ENCODE measurements at regions not wholly inside any gene's neighbourhood (a gene's known extent, or its start where the extent isn't known, plus 50 kb on each side); places are given as distances from the start of the nearest gene placed in this dataset.

DNA sequence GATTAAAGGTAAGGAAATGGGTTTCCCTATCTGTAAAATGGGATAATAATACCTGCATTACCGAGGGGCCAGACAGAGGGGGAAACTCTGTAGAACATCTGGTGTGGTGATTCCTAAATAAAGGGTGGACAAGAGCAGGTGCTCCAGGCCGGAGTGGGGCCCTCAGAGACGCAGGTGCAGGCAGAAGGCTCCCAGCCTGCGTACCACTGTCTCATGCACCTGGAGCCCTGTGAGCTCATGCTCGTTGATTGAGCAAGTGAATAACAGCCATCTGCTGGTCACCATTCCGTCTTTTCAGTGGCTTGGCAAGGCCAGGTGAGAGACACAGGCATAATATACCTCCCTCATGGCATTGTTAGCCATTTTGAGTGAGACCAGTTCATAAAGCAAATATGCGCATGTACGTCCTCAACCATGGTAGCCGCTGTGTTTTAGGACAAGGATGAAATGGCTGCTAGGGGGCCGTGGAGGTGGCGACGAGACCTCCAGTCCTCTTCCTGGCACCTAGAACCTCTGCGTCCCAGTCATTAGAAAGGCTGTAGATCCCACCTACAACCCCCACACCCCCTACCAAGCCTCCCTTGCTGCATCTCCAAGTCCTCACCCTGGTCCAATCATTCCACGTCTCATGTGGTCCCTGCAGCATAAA is 198.0 kb upstream of the MVB12B start:
- Mint-ChIP-seq H3K27me3 (ENCODE audit: insufficient read depth, unreplicated experiment) (peaks cover 92% of the 10 kb centered on the region), H3K27ac (ENCODE audit: low read depth, unreplicated experiment) (no peak overlapping the region), H3K4me1 (ENCODE audit: insufficient read depth, unreplicated experiment) (no peaks in the 10 kb centered on the region), H3K36me3 (ENCODE audit: insufficient read depth, unreplicated experiment) (no peaks in the 10 kb centered on the region), H3K4me3 (ENCODE audit: unreplicated experiment) (no peak overlapping the region), H3K9me3 (ENCODE audit: unreplicated experiment) (no peaks in the 10 kb centered on the region)
- no TSS peak for BruUV-seq (replicated peaks)
- intact Hi-C loops (cut with micrococcal nuclease) = no loop called here
- TF ChIP-seq, protein P1, sequence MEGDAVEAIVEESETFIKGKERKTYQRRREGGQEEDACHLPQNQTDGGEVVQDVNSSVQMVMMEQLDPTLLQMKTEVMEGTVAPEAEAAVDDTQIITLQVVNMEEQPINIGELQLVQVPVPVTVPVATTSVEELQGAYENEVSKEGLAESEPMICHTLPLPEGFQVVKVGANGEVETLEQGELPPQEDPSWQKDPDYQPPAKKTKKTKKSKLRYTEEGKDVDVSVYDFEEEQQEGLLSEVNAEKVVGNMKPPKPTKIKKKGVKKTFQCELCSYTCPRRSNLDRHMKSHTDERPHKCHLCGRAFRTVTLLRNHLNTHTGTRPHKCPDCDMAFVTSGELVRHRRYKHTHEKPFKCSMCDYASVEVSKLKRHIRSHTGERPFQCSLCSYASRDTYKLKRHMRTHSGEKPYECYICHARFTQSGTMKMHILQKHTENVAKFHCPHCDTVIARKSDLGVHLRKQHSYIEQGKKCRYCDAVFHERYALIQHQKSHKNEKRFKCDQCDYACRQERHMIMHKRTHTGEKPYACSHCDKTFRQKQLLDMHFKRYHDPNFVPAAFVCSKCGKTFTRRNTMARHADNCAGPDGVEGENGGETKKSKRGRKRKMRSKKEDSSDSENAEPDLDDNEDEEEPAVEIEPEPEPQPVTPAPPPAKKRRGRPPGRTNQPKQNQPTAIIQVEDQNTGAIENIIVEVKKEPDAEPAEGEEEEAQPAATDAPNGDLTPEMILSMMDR (IDR thresholded peaks at IDR 0.05; ENCODE audit: unreplicated experiment) = no peak
- ChIA-PET CTCF (interaction anchor here (0.6 kb wide), 1 partner anchor 99 kb away, joined by 4 read pairs; no protein-coding TSS in a partner anchor), POLR2A (no interaction called here)
- DNase-seq (ENCODE audit: unreplicated experiment) = no peak

DNA sequence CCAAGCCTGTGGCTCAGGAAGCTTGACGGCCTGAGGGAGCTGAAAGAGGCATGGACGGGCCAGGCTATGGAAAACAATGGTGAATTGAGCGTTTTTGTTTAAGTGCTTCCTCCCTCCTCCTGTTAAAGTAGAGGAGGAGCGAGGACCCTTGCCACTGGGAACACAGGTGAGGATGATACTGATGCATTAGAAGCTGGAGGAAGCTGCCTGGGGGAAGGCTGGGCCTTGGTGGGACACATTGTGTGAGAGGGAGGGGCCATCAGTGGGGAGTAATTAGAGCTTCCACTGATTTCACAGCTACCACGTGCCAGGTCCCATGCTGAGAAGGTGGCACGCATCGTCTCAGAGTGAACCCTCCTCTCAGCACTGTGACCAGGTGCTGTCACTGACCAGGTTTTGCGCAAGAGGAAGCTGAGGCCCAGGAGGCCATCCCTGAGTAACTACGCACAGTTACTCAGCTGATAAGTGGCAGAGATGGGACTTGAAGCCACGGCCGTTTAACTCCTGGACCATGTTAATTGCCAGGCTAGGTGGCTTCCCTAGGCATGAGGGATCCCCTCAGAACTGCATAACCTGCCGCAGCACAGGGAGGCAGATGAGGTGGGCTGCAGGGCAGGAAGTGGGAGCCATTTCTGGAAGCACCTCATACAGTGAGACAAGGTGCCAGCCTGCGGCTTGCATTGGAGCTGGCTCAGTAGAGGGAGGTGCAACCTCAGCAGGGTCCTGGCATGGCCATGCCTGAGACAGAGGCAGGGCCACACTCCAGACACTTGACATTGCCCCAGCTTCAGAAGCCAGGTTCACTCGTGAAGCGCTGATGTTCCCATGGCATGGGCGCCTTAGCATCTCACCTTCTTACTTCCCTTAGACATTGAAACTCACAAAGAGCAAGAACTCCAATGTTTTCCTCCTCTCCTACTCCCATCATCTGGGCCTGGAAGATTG is 195.3 kb upstream of the MVB12B start:
- CTCF ChIA-PET = no interaction called here
- intact Hi-C loops (cut with micrococcal nuclease) = no loop called here
- Mint-ChIP-seq H3K27ac (ENCODE audit: low read depth, unreplicated experiment) (no peak overlapping the region), H3K4me1 (ENCODE audit: insufficient read depth, unreplicated experiment) (no peaks in the 10 kb centered on the region), H3K9me3 (ENCODE audit: unreplicated experiment) (peaks cover 13% of the 10 kb centered on the region), H3K36me3 (ENCODE audit: insufficient read depth, unreplicated experiment) (no peaks in the 10 kb centered on the region), H3K4me3 (ENCODE audit: unreplicated experiment) (no peak overlapping the region), H3K27me3 (ENCODE audit: insufficient read depth, unreplicated experiment) (peaks cover 100% of the 10 kb centered on the region)
- DNase-seq (ENCODE audit: unreplicated experiment) = no peak
- POLR2A ChIA-PET = no interaction called here
- BruUV-seq (replicated peaks) = no TSS peak
- TF ChIP-seq, protein P1 (IDR thresholded peaks at IDR 0.05; ENCODE audit: unreplicated experiment) = no peak

DNA sequence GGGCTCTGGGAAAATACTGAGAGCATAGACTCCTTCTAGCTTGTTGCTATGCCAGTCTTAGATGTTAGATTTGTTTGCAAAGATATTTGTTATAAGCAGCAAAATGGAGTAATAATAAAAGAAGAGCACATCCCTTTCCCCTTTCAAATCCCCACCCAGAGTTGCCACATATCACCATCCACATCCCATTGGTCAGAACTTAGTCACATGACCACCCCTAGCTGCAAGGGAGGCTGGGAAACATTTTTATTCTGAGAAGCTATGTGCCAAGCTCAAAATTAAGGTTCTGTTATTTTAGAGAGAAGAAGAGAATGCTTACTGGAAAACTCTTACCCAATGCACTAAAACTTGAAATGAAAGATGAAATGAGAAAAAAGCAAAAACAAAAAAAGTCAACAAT is 193.9 kb upstream of the MVB12B start:
- ChIA-PET CTCF (no interaction called here), POLR2A (no interaction called here)
- TF ChIP-seq, protein P1 (IDR thresholded peaks at IDR 0.05; ENCODE audit: unreplicated experiment) = no peak
- Mint-ChIP-seq H3K4me1 (ENCODE audit: insufficient read depth, unreplicated experiment) (no peaks in the 10 kb centered on the region), H3K27me3 (ENCODE audit: insufficient read depth, unreplicated experiment) (peaks cover 100% of the 10 kb centered on the region), H3K4me3 (ENCODE audit: unreplicated experiment) (no peak overlapping the region), H3K9me3 (ENCODE audit: unreplicated experiment) (peaks cover 16% of the 10 kb centered on the region), H3K36me3 (ENCODE audit: insufficient read depth, unreplicated experiment) (no peaks in the 10 kb centered on the region), H3K27ac (ENCODE audit: low read depth, unreplicated experiment) (no peak overlapping the region)
- BruUV-seq (replicated peaks) = no TSS peak
- intact Hi-C loops (cut with micrococcal nuclease) = no loop called here
- no peak for DNase-seq (ENCODE audit: unreplicated experiment)

DNA sequence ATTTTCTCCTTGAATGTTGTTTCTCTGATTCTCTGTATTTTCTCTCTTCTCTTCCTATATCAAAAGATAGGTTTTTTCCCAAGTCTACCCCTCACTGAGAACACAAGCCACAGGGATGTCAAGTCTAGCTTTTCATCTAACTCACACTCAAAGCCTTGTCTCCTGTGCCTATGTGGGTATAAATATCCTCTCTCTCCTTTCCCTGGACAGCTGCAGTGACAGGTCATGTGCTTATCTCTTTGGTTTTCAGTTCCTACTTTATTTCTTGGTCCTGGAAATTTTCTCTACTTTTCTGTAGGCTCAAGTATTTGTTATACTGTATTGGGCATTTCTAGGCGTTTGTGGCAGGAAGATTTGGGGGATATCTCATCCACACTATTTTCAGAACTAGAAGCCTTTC is 182.4 kb upstream of the MVB12B start:
- Mint-ChIP-seq H3K4me3 (ENCODE audit: unreplicated experiment) (no peak overlapping the region), H3K27me3 (ENCODE audit: insufficient read depth, unreplicated experiment) (peaks cover 90% of the 10 kb centered on the region), H3K27ac (ENCODE audit: low read depth, unreplicated experiment) (no peak overlapping the region), H3K9me3 (ENCODE audit: unreplicated experiment) (peaks cover 22% of the 10 kb centered on the region), H3K4me1 (ENCODE audit: insufficient read depth, unreplicated experiment) (peaks cover 5% of the 10 kb centered on the region), H3K36me3 (ENCODE audit: insufficient read depth, unreplicated experiment) (no peaks in the 10 kb centered on the region)
- BruUV-seq (replicated peaks) = no TSS peak
- POLR2A ChIA-PET = no interaction called here
- CTCF ChIA-PET = no interaction called here
- no peak for DNase-seq (ENCODE audit: unreplicated experiment)
- TF ChIP-seq, protein P1 (IDR thresholded peaks at IDR 0.05; ENCODE audit: unreplicated experiment) = no peak
- intact Hi-C loops (cut with micrococcal nuclease) = no loop called here

Measured in MCF 10A (cell line).